ENCODE measurements at regions not wholly inside any gene's neighbourhood (a gene's known extent, or its start where the extent isn't known, plus 50 kb on each side); places are given as distances from the start of the nearest gene placed in this dataset.

- no peaks in the 10 kb centered on the region for H3K36me3 ChIP-seq (ENCODE audit: control insufficient read depth in 2 of 2, extremely low read depth in 1 of 2, insufficient read depth in 2 of 2, low read length in 2 of 2)
- H4K20me1 ChIP-seq (ENCODE audit: control insufficient read depth, extremely low read depth, insufficient read depth, low read length), result no peaks in the 10 kb centered on the region
- no peak overlapping the region for H3K4me2 ChIP-seq (ENCODE audit: control insufficient read depth, extremely low read depth, insufficient read depth, low read depth, low read length)
- no peak overlapping the region for H3K27ac ChIP-seq (ENCODE audit: control insufficient read depth, insufficient read depth, low read length)
- H3K9ac ChIP-seq (ENCODE audit: control insufficient read depth, extremely low read depth, insufficient read depth, low read length), result no peak overlapping the region
- H3K4me3 ChIP-seq (ENCODE audit: control insufficient read depth in 2 of 3, extremely low read depth in 1 of 3, insufficient read depth in 2 of 3, low read depth in 1 of 3, low read length in 3 of 3), result no peak overlapping the region
- no peaks in the 10 kb centered on the region for H3K4me1 ChIP-seq (ENCODE audit: control insufficient read depth, extremely low read depth, insufficient read depth, low read length)
- FAIRE-seq (no peak), DNase-seq (ENCODE audit: low read depth, low spot score) (no peak)
- no peak for TF ChIP-seq CTCF (optimal IDR thresholded peaks at IDR 0.05 in 1 of 3, IDR thresholded peaks at IDR 0.05 in 1 of 3, conservative IDR thresholded peaks at IDR 0.05 in 1 of 3; ENCODE audit: extremely low read depth in 1 of 3, insufficient read depth in 2 of 3, low read length in 3 of 3)
- no peak for TF ChIP-seq EZH2 (IDR thresholded peaks at IDR 0.05; ENCODE audit: low read length)
- dilution Hi-C loops (cut with MboI; ENCODE audit: extremely low pct_ligation_motif_present, low sequenced_read_pairs), result no loop called here
- no peaks in the 10 kb centered on the region for H3K9me3 ChIP-seq (ENCODE audit: control insufficient read depth, low read depth, low read length)
- no peak overlapping the region for H2AFZ ChIP-seq (ENCODE audit: control insufficient read depth, low read length)
- H3K79me2 ChIP-seq (ENCODE audit: control insufficient read depth, insufficient read depth, low read length), result no peaks in the 10 kb centered on the region
- H3K27me3 ChIP-seq (ENCODE audit: control insufficient read depth, extremely low read depth, insufficient read depth, low read length), result no peaks in the 10 kb centered on the region
- no peaks in the 10 kb centered on the region for H3K9me1 ChIP-seq (ENCODE audit: control insufficient read depth, extremely low read depth, insufficient read depth, low read length)
Observed at GRCh38 chr13:47186471-47186870, 289.6 kb upstream of the HTR2A start.

- Histone ChIP-seq H3K9ac (ENCODE audit: control insufficient read depth, extremely low read depth, insufficient read depth, low read length) (no peak overlapping the region), H3K27me3 (ENCODE audit: control insufficient read depth, extremely low read depth, insufficient read depth, low read length) (no peaks in the 10 kb centered on the region), H3K36me3 (ENCODE audit: control insufficient read depth in 2 of 2, extremely low read depth in 1 of 2, insufficient read depth in 2 of 2, low read length in 2 of 2) (no peaks in the 10 kb centered on the region), H3K4me1 (ENCODE audit: control insufficient read depth, extremely low read depth, insufficient read depth, low read length) (no peaks in the 10 kb centered on the region), H3K9me1 (ENCODE audit: control insufficient read depth, extremely low read depth, insufficient read depth, low read length) (no peaks in the 10 kb centered on the region), H3K4me2 (ENCODE audit: control insufficient read depth, extremely low read depth, insufficient read depth, low read depth, low read length) (no peak overlapping the region), H3K79me2 (ENCODE audit: control insufficient read depth, insufficient read depth, low read length) (no peaks in the 10 kb centered on the region), H3K4me3 (ENCODE audit: control insufficient read depth in 2 of 3, extremely low read depth in 1 of 3, insufficient read depth in 2 of 3, low read depth in 1 of 3, low read length in 3 of 3) (no peak overlapping the region), H2AFZ (ENCODE audit: control insufficient read depth, low read length) (no peak overlapping the region), H3K9me3 (ENCODE audit: control insufficient read depth, low read depth, low read length) (no peaks in the 10 kb centered on the region), H4K20me1 (ENCODE audit: control insufficient read depth, extremely low read depth, insufficient read depth, low read length) (no peaks in the 10 kb centered on the region), H3K27ac (ENCODE audit: control insufficient read depth, insufficient read depth, low read length) (no peak overlapping the region)
- dilution Hi-C loops (cut with MboI; ENCODE audit: extremely low pct_ligation_motif_present, low sequenced_read_pairs), result no loop called here
- TF ChIP-seq EZH2 (IDR thresholded peaks at IDR 0.05; ENCODE audit: low read length), result no peak
- no peak for TF ChIP-seq CTCF (optimal IDR thresholded peaks at IDR 0.05 in 1 of 3, IDR thresholded peaks at IDR 0.05 in 1 of 3, conservative IDR thresholded peaks at IDR 0.05 in 1 of 3; ENCODE audit: extremely low read depth in 1 of 3, insufficient read depth in 2 of 3, low read length in 3 of 3)
- DNase-seq (ENCODE audit: low read depth, low spot score), result no peak
- no peak for FAIRE-seq
Observed at GRCh38 chr13:47184321-47184720, 287.5 kb upstream of the HTR2A start.
